Astrocyte (in vitro differentiated cells and primary cell): ENCODE measurements at regions not wholly inside any gene's neighbourhood (a gene's known extent, or its start where the extent isn't known, plus 50 kb on each side); places are given as distances from the start of the nearest gene placed in this dataset.

ENCODE experiments used
- EZH2 ChIP-seq: IDR thresholded peaks from 2 replicates; pipeline ENCODE4 v1.6.1; 2012; ENCODE audit warnings: mild to moderate bottlenecking, low read length, inconsistent platforms; ENCODE audit not compliant: insufficient read depth
- TF ChIP-seq, protein P1 (sequence below): IDR thresholded peaks from 2 replicates; pipeline ENCODE4 v1.5.1; 2011; ENCODE audit warnings: low read depth, mild to moderate bottlenecking, inconsistent platforms, low read length, moderate library complexity; ENCODE audit not compliant: insufficient read depth

DNA sequence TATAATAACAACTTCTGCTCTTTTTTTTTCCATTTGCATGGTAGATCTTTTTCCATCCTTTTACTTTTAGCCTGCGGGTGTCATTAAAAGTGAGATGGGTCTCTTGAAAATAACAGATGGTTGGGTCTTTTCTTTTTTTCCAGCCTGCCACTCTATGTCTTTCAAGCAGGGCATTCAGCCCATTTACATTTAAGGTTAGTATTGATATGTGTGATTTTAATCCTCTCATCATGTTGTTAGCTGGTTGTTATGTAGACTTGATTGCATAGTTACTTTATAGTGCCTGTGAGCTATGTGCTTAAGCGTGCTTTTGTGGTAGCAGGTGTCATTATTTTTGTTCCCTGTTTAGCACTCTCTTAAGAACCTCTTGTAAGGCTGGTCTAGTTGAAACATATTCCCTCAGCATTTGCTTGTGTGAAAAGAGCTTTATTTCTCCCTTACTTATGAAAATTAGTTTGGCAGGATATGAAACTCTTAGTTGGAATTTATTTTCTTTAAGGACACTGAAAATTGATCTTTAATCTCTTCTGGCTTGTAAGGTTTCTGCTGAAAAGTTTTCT, 326.1 kb downstream of the SH3BGRL start:
- TF ChIP-seq, protein P1, sequence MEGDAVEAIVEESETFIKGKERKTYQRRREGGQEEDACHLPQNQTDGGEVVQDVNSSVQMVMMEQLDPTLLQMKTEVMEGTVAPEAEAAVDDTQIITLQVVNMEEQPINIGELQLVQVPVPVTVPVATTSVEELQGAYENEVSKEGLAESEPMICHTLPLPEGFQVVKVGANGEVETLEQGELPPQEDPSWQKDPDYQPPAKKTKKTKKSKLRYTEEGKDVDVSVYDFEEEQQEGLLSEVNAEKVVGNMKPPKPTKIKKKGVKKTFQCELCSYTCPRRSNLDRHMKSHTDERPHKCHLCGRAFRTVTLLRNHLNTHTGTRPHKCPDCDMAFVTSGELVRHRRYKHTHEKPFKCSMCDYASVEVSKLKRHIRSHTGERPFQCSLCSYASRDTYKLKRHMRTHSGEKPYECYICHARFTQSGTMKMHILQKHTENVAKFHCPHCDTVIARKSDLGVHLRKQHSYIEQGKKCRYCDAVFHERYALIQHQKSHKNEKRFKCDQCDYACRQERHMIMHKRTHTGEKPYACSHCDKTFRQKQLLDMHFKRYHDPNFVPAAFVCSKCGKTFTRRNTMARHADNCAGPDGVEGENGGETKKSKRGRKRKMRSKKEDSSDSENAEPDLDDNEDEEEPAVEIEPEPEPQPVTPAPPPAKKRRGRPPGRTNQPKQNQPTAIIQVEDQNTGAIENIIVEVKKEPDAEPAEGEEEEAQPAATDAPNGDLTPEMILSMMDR, result no peak
- TF ChIP-seq EZH2, result no peak
